ENCODE measurements at regions not wholly inside any gene's neighbourhood (a gene's known extent, or its start where the extent isn't known, plus 50 kb on each side); places are given as distances from the start of the nearest gene placed in this dataset.

DNA sequence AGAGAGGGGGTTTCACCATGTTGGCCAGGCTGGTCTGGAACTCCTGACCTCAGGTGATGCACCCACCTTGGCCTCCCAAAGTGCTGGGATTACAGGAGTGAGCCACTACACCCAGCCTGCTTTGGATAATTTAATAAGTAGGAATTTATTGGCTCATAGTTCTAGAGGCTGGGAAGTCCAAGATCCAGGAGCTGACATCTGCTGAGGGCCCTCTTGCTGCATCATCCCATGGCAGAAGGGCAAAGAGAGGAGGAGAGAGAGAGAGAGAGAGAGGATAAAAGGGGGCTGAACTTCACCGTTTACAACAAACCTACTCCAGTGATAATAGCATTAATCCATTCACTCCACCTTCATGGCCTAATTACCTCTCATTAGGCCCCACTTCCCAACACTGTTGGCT is 62.0 kb upstream of the HES1 start:
- no peak for DNase-seq

DNA sequence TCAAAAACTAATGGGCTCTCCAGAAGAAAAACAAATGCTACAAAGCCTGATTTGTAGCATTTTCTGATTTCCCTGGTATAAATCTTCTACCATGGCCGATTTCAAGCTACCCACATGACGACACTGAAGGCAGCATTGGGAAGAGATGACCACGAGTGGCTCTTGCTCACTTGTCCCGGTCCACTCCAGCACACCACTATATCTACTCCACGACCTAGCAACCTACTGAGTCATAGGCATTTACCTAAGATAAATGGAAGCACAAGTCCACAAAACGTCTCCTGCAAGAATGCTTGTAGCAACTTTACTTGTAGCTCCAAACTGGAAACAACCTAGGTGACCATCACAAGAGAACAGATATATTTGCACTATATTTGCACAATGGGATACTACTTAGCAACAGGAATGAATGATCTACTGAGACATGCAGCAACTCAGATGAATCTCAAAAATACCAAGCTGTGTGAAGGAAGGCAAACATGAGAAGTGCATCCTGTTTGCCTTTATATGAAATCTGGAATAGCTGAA is 60.8 kb upstream of the HES1 start:
- DNase-seq = no peak

- DNase-seq = no peak
Measured at GRCh38 chr3:194075802-194076460, 60.0 kb upstream of the HES1 start.

GRCh38 chr3:194076475-194076874 is 59.5 kb upstream of the HES1 start:
- no peak for DNase-seq

GRCh38 chr3:194077602-194078001 is 58.3 kb upstream of the HES1 start:
- no peak for DNase-seq

DNA sequence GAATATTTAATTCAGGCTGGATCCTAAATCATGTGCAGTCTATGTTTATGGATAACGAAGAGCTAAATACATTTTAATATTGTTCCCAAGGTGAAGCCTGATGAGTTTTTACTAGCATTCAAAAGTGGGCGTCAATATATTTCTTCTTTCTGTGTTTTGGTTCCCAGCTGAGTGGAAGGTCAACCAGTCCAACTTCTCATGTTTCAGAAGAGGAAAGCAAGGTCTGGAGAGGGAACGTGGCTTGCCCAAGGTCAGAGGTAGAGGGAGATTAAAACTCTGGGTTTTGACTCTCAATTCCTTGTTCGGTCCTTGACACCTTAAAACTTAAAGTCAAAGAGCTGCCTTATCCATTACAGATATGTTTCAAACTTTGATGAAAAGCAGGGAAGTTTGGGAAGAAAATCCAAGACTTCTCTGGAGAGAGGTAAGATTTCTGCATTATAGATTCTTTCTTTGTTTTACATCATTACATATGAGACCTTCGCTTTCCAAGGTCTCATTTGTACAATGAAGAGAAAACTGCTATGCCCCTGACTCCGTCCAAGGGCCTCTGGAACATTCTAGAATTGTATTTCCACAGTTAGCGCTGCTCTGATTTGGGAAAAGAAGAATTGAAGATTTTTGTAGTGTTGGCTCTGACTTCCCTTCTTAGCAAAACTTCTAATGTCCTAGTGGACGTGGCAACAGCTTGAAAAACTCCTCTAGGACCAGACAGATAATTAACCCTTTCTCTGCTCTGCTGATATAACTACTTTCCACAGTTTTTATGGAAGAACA is 57.7 kb upstream of the HES1 start:
- DNase-seq = no peak

GRCh38 chr3:194079702-194080172 is 56.2 kb upstream of the HES1 start:
- DNase-seq = no peak

DNA sequence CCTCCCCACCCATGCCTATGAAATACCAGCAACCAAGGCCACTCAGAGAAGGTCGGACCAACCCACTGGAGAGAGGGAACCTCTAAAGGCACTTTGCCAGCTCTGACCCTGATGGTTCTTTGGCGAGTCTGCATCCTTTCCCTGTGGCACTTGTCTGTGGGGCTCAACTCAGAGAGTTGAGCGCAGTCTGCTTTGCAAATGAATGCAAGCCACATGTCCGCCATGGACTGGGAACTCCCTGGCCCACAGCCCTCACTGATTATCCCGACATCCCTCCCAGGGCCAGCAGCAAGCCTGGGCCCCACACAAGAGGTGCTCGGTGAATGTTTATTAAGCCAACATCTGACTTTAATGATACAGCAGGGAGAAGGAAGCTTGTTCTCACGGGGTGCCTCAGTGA is 55.5 kb upstream of the HES1 start:
- DNase-seq = no peak

GRCh38 chr3:194080913-194081800 is 54.8 kb upstream of the HES1 start:
- DNase-seq = no peak

GRCh38 chr3:194081826-194082225 is 54.1 kb upstream of the HES1 start:
- no peak for DNase-seq

- DNase-seq = no peak
Measured at GRCh38 chr3:194082743-194083636, 53.0 kb upstream of the HES1 start.

DNA sequence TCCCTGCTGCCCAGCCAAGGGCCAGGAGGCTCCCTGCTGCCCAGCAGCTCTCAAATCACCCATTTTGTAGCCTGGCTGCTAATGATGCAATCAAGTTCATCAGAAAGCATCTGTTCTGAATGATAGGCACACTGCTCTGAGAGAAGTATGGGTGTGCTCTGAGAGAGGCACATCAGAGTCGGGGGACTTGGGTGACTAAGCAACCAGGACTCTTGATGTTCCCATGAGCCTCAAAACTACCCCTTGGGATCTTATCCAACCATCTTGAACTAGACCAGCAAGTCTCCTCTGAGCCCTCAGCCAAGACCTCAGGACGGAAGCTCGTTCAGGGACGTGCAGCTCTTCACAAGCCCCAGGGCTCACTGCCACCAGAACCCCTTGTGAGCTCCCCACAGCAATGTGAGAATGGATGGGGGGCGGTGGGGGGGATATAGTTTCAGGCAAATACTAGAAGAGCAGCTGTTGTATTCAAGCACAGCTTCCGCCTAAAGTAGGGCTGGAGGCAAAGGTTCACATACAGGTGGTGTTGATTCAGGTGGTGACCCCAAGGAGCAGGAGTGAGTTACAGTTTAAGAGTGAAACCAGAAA is 52.2 kb upstream of the HES1 start:
- no peak for DNase-seq

GRCh38 chr3:194084284-194084683 is 51.7 kb upstream of the HES1 start:
- DNase-seq = no peak

Measured in NCI-H1417 treated with DMSO at 0.1 percent for 48 hours (cell line).